RCC 7860 (cell line): ENCODE measurements at regions not wholly inside any gene's neighbourhood (a gene's known extent, or its start where the extent isn't known, plus 50 kb on each side); places are given as distances from the start of the nearest gene placed in this dataset.

ENCODE experiments used
- DNase-seq: peaks from one replicate; pipeline ENCODE4 v3.0.0-alpha.2; 2015; ENCODE audit warnings: low spot score
- FAIRE-seq: peaks from 2 replicates; lab custom pipeline; 2012; peaks lifted over from hg19 to GRCh38; lab: Jason Lieb, UNC

DNA sequence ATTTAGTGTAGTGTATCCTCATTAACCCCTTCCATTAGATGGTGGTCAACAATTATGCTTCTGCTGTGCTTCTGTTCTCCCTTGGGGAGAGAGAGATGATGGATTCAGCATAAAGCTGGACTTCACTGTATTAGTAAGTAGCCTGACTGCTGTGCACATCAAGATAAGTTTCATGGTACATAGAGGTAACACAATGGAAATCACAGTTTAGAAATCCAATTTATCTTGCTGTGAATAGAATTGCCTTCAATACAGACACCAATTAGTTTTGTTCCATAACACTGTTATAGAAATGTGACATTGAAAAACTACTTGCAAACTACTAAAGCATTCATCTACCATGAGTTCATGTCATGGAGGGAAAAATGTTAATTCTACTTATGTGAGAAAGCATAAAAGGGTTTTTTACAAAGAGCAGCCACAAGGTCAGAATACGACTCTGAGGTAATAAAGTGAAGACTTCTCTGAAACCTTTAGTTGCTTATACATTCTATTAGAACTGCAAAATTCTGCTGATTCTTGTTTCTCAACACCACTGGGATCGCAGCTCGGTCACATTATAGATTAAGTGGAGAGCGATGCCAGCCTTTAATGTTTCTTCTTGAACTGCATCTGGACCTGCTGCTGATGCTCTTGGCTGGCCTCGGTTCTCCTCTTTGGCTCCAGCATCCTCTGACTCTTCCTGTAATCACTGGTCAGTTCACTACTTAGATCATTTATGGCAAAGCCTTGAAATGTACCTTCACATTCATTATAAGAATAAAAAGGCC lies 190.8 kb downstream of the ATP23 start:
- no peak for FAIRE-seq

GRCh38 chr12:58138424-58138823 lies 197.1 kb downstream of the ATP23 start:
- DNase-seq (no peak), FAIRE-seq (no peak)

More for the DNA sequence above, 190.8 kb downstream of the ATP23 start:
- DNase-seq = no peak

DNA sequence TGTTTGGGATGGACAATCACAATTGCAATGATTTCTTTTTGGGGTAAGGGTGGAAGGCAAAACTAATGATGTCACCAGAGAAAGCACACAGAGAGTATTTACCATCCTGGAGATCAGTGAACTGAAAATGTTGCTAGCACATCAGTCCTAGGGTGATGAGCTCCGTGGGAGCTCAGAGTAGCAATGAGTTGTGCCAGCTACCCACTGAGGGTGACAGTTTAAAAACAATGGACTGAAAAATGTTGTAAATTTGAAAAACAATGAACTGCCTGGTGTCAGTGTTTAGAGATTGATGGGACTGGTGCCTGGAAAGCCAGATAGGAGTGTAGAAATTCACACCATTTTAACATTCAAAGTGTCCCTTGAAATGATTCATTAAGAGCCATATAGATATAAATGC lies 198.5 kb downstream of the ATP23 start:
- FAIRE-seq (no peak), DNase-seq (no peak)

GRCh38 chr12:58140395-58140794 lies 199.0 kb downstream of the ATP23 start:
- DNase-seq (no peak), FAIRE-seq (no peak)

- FAIRE-seq (no peak), DNase-seq (no peak)
Observed at GRCh38 chr12:58142991-58143390, 201.6 kb downstream of the ATP23 start.

DNA sequence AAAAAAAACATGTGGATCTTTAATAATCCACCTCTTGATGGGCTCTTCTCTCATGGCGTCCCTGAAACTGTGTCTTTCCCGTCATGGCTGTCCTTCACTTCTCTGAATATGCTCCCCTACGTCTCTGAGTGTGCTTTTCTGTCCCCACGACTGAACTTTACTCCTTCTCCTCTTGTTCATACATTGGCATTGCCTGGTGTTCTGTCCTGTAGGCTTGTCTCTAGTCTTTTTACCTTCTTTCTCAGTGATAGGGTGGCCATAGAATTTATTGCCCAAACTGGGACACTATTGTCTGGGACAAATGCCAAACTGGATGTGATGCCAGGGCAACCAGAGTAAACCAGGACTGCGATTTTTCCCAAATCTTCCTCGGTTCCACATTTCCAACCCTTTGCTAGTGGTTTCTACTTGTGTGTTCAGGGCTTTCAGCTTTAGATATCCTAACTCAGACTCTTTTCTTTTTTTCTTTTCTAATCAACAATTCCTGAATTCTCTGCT lies 202.2 kb downstream of the ATP23 start:
- FAIRE-seq = no peak
- no peak for DNase-seq

DNA sequence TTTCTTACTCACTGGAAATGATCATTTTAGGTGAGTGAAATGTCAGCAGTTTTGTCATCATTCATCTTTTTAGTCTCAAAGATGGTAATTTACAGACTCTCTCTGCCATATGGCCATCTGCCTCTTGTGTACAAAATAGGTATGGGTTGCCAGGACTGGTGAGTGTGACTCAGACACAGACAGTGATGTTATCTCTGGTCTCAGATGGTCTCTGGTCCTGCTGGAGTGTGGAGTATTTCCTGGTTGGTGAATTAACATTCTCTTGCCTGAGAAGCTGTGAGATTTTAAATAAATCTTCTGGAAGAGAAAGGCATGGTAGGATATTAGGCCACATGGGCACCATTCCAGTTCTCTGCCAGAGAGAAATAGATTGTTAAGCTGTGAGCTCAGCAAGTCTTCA lies 207.0 kb downstream of the ATP23 start:
- DNase-seq = peak; percentile 71
- no peak for FAIRE-seq

DNA sequence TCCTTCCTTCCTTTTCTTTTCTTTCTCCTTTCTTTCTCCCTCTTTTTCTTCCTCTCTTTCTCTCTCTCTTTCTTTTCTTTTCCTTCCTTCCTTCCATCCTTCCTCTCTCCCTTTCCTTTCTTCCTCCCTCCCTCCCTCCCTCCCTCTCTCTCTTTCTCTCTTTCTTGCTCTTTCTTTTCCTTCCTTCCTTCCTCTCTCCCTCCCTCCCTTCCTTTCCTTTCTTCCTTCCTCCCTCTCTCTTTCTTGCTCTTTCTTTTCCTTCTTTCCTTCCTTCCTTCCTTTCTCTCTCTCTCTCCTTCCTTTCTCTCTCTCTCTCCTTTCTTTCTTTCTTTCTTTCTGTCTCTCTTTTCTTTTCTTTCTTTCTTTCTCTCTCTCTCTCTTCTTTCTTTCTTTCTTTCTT lies 207.6 kb downstream of the ATP23 start:
- no peak for DNase-seq
- FAIRE-seq = no peak

- FAIRE-seq (no peak), DNase-seq (no peak)
Observed at GRCh38 chr12:58154359-58154758, 213.0 kb downstream of the ATP23 start.

- FAIRE-seq (no peak), DNase-seq (no peak)
Observed at GRCh38 chr12:58156697-58157096, 215.3 kb downstream of the ATP23 start.

DNA sequence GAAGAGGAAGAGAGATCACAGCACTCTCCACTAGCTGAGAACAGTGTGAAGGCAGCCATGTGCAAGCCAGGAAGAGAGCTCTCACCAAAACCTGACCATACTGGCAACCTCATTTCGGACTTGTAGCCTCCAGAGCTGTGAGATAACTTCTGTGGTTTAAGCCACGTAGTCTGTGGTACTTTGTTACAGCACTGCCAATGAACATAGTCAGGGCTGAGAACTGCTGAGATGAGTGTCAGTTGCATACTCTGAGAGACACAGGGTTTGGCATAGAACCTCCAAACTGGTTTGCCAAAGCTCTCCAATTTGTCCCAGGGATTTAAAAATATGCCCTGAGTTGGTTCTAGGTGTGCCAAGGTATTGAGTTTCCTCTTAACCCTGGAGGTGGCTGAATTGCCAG lies 218.6 kb downstream of the ATP23 start:
- no peak for FAIRE-seq
- no peak for DNase-seq

DNA sequence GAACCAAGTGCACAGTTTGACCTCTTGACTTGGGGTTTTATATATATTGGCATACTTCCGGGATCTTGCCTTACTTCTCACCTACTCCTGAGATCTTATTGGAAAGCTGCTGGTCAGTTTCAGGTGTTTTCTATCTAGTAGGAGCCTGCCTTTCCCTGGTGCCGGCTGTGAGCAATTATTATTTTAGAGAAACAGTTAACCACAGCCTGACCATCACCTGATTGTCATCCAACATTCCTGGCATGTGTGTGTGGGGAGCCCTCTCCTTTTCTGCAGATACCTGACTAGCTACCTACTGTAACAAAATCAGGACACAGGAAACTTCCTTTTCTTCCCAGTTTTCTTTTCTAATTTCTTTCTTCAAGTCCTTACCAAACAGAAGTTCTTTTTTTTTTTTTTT lies 220.4 kb downstream of the ATP23 start:
- FAIRE-seq (no peak), DNase-seq (no peak)

DNA sequence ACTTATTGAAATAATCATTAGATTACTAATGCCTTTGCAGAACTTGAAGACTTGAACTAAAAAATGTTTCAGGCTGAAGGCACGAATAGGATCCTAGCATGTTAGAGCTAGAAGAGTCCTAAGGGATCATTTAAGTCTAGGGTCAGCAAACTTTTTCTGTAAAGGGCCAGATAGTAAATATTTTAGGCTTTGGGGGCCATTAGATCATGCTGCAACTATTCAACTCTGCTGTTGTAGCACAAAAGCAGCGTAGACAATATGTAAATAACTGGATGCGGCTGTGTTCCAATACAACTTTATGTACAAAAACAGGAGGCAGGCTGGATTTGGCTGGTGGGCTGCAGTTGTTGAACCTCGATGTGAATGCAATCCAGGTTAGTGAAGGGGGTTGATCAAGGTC lies 221.7 kb downstream of the ATP23 start:
- no peak for DNase-seq
- FAIRE-seq = no peak

DNA sequence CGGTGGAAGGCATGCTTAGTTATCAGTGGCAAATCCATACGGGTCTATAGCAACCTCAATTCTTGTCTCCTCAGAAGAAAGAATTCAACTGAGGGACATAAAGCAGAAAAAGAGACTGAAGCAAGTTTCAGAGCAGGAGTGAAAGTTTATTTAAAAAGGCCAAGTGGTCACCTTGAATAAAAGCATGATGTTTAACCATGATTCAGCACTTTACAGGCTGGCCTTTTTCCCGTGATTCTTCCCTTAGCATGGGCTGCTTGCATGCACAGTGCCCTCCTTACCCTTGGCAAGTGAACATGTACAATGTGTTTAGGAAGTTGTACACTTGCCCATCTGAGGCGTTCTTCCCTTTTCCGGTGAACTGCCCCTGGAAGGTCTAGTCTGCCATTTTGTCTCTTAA lies 225.3 kb downstream of the ATP23 start:
- FAIRE-seq (no peak), DNase-seq (no peak)

DNA sequence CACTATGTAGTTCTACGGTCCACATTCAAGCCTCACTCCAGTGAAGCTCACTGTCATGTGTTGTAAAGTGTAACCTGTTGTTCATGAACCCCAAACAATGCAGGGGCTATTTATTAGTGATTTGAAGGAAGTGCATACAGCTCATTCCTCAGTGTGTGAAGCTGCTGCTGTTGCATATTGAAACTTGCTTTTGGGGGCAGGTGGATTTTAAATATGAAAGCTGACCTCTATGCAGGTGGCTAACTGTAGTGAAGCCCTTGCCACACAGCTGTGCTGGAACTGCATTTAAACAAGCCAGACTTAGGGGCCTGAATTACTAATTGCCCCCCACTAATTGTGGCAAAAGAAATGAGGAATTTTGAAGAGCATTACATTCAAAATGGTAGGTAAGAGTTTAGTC lies 226.3 kb downstream of the ATP23 start:
- no peak for FAIRE-seq
- DNase-seq = no peak

DNA sequence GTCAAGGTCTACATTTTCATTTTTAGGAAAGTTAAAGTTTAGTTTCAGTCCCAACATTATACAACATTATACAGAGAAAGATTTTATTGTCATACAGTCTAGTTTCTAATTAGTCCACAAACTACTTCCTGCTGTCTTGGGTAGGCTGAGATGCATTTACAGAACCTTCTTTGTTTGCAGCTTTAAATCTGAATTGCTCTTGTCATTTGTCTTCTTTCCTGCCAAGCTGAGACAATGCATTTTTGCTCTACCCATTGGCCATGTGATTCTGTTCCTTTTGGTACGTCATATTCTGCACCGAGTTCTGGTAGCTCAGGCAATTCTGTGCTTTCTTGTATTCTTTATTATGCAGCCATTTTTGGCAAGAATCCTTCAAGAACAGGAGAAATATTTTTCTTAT lies 228.5 kb downstream of the ATP23 start:
- no peak for DNase-seq

DNA sequence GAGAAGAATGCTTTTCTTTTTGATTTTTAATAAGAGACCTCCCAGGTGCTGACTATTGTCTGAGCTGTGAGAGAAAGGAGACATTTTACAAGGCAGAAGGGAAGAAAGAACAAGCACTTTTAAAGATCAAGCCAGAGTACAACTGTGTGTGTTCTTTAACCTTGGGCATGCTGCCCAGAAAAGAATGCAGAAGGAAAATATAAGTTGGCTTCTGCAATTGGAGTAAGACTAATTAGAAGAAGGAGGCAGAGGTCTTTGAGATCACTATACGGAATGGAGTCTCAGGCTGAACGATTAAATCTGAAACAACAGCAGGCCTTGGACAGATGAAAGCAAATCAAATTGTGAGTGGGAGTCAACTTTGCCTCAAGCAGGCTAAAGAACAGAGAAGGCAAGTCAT lies 230.5 kb downstream of the ATP23 start:
- no peak for DNase-seq
- FAIRE-seq = no peak

More for the DNA sequence above, 228.5 kb downstream of the ATP23 start:
- FAIRE-seq = no peak

DNA sequence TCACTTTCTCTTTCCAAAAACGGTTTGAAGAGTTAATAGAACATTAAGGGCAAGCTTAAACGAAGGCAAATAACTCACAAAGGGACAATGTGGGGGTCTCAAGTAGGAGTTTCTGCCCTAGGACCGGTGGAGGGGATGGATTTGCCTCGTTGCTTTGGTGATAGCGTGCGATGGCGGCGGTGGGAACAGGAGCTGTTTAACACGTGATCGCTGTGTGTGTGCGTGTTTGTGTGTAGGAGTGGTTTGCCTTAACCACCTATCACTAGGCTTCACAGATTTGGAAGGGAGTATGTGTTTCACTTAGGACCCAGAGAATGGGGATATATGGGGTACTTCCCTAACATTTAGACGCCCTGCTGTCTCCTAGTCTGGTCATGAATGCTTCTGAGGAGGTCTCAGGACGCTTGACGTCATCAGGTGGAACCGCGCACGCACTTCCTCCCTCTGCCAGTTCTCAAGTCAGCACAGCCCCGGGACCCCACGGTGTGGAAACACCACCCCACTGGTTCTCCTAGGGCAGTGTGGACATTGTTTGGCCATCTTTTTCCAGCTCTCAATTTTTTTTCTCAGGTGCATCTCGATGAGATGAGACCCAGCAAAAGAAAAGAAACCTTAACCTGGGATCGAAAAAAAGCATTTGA lies 231.2 kb downstream of the ATP23 start:
- FAIRE-seq (no peak), DNase-seq (no peak)

GRCh38 chr12:58174316-58174715 lies 232.9 kb downstream of the ATP23 start:
- DNase-seq (no peak), FAIRE-seq (no peak)

DNA sequence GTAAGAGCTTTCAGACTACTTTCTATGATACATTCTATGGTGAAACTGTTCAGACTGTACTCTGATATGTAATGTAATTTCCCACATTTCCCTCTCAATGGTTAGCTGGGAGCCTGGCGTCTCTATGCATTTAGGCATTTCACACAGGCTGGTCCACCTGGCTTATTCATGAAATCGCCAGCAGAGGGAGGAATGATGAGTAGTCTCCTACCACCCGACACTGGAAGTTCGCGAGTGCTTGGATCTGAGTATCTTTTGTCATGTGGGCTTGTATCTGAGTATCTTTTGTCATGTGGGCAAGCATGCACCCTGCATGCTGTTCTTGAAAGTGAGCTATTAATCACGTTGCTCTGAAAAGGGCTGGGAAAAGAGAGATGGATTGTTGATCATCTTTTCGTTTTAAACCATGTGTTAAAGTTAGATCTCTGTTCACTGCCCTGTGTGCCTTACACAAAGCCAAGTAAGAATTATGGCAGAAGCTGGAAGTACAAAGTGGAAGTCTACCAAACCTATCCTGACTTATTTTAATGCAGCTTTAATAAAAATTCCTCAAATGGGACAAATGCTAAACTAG lies 235.0 kb downstream of the ATP23 start:
- peak; percentile 17 for DNase-seq
- no peak for FAIRE-seq

- DNase-seq (no peak), FAIRE-seq (no peak)
Observed at GRCh38 chr12:58177366-58177765, 236.0 kb downstream of the ATP23 start.

DNA sequence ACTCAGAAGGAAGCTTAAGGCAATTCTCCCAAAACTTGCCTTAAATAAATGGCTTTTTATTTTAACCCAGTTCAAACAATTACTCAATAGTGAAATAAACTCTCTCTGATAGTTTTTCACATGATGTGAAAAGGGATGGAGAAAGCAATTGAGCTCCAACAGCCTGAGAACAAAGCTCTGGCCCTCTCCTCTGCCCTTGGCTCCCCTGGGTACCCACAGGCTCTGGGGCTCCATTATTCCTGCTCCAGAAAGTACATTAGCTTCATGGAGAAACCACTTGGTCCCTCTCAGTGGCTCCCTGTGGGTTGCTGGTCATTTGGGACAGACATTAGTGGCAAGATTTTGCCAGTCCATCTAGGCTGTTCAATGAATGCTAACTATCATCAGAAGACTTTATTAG lies 242.8 kb downstream of the ATP23 start:
- FAIRE-seq (no peak), DNase-seq (no peak)
